ENCODE measurements at regions not wholly inside any gene's neighbourhood (a gene's known extent, or its start where the extent isn't known, plus 50 kb on each side); places are given as distances from the start of the nearest gene placed in this dataset.

DNA sequence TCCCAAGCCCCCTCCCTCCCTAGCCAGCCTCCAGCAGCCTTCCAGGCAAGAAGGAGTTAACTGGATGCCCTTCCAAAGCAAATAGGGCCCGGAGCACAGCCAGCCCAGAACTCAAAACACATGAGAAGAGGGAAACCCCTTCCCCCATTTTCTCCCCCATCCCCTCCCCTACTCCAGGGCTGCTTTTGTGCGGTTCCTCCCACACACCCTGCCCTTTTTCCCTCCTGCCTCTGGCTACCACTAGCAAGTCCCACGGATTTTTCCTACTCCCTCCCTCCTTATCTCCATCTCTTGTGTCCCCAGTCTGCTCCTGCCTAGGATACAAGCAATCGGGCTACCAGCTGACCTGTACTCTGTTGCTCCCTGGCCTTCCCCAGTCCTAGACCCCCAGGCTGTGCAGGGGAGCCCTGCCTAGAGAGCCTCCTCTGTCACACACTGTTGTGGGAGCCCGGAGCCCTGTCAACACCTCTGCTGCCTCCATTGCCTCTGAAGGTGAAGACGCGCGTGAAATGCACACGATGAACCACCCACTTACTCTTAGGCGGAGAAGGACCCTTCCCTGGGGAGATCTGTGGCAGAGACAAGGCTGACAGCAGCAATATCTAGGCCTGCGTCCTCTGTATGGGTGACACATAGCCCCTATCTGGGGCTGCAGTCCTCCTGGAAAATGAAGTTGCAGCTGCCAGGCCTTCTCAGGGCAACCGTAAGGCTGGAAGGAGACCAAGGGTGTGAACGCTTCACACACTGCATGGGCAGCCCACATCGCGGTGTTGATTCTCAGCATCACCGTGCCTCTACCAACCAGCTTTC, 282.8 kb downstream of the MN1 start:
- DNase-seq, result no peak

DNA sequence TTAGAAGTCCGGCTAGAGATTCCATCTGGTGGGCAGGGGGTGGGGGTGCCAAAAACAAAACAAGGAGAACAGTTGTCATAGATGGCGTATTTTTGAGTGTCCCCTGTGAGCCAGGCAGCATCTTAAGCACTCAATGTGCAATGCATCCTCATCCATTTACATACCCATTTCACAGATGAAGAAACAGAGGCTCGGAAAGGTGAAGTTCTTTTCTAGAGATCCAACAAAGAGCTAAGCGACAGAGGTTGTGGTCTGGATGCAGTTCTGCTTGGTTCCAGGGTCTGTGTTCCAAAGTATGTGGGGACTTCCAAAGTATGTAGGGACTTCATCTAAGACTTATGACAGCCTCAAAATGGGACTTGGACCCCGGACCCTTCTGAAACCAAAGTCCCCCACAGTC, 277.8 kb downstream of the MN1 start:
- DNase-seq, result no peak

GRCh38 chr22:27525711-27526110, 275.8 kb downstream of the MN1 start:
- no peak for DNase-seq

GRCh38 chr22:27526901-27527300, 274.7 kb downstream of the MN1 start:
- no peak for DNase-seq

GRCh38 chr22:27531782-27532530, 269.6 kb downstream of the MN1 start:
- no peak for DNase-seq

GRCh38 chr22:27533105-27533745, 268.3 kb downstream of the MN1 start:
- no peak for DNase-seq

DNA sequence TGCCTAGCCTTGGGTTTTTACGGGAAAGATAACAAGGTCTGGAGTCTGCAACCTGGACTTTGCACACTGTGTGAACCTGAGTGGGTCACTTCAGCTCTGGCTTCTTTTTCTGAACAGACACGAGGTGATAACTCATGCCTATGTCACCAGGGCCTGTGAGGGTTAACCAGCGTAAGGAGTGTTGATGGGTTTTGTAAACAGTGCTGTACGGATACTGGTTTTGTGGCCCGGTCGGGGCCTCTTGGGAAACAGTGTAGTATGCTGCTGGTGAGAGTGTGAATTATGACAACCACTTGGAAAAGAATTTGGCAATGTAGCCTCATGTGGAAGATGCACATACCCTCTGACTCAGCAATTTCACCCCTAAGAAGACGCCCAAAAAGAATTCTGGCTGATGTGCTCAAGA, 266.8 kb downstream of the MN1 start:
- DNase-seq, result no peak

GRCh38 chr22:27535452-27535851, 266.1 kb downstream of the MN1 start:
- no peak for DNase-seq

DNA sequence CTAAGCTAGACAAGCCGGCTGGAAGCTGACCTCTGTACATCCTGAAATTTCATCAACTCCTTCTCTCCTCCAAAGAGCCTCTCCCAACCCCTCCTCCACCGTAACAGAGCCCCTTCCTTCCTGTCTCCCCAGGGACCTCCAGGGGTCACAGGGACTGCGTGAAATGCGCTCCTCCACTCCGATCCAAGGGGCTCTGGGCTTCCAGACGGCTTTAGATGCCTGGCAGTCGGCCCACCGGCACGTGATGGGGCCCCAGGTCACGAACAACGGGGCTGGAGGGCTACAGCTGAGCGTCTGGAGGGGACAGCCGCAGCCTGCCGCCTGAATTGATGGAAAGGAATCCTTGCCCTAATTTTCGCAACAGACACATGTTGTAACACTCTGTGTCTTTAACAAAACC, 264.1 kb downstream of the MN1 start:
- no peak for DNase-seq

- no peak for DNase-seq
Measured at GRCh38 chr22:27538666-27539065, 262.9 kb downstream of the MN1 start.

GRCh38 chr22:27540247-27540646, 261.3 kb downstream of the MN1 start:
- DNase-seq, result no peak

DNA sequence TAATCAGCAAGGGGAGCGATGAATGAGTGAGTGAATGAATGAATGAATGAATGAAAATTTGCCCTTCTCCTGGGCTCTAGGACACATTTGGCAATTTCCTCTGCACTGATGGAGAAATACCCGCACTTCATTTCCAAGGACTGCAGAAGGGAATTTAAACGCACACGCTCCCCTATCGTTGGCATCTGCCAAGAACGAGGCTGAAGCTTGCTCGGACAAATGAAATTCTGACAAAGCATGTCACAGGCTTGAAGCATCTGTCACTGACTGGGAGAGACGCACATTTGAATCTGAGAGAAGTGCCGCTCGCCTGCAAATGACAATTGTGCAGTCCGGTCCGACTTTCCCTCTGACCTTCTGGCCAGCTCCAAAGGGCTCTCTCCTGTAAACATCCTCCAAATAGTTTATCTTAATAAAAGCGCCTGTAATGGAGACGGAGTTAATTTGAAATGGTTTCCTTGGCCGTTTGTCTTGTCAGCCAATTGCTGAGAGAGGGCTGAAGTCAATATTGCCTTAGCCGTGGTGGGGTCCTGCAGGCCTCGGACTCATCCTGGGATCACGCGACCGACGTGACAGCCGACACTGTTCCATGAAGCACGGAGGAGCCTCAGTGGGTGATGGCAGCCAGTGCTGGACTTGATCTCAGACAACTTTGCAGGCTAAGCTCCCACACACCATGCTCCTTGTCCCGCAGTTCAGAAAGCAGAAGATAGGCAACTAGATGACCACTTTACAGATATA, 260.7 kb downstream of the MN1 start:
- no peak for DNase-seq

GRCh38 chr22:27541836-27542235, 259.7 kb downstream of the MN1 start:
- no peak for DNase-seq

- DNase-seq, result no peak
Measured at GRCh38 chr22:27542602-27543001, 259.0 kb downstream of the MN1 start.

- no peak for DNase-seq
Measured at GRCh38 chr22:27543460-27543859, 258.1 kb downstream of the MN1 start.

DNA sequence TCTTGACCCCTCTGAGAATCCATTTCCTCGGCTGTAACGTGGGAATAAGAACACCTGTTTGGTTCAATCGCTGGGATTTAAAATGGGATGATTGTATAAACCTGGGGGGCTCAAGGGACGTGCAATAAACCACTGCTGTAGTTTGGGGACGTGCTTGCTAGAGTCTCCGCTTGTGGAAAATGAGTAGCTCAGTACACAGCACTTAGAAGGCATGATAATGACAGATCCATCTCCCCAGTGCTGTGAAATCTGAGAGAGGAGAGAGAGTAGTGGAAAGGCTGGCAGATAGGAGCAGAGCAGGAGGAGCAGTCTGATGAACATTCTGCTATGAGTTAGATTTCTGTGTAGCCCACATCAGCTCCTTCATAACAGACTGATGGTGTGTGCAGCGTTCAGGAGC, 256.5 kb downstream of the MN1 start:
- no peak for DNase-seq

DNA sequence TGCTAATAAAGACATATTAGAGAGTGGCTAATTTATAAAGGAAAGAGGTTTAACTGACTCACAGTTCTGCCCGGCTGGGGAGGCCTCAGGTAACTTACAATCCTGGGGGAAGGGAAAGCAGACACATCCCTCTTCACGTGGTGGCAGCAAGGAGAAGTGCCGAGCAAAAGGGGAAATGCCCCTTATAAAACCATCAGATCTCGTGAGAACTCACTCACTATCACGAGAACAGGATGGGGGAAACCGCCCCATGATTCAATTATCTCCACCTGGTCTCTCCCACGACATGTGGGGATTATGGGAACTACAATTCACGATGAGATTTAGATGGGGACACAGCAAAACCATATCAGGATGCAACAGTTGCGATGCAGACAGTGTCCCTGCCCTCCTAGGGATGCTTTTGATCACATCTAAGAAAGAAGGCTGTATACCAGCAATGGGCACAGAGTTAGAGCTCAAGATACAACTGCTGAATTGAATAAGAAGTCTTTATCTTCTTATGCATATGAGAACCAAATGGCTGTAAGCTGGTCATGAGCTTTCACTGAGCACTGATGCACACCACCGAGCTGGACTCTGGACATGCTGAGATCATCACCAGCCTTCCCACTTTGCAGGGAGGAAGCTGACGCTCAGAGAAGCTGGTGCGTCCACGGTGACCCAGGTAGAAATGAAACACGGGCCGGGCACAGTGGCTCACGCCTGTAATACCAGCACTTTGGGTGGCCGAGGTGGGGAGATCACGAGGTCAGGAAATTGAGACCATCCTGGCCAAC, 255.2 kb downstream of the MN1 start:
- DNase-seq, result no peak

- no peak for DNase-seq
Measured at GRCh38 chr22:27551402-27551801, 250.2 kb downstream of the MN1 start.

GRCh38 chr22:27552176-27552575, 249.4 kb downstream of the MN1 start:
- no peak for DNase-seq

- DNase-seq, result no peak
Measured at GRCh38 chr22:27552863-27553262, 248.7 kb downstream of the MN1 start.

- DNase-seq, result no peak
Measured at GRCh38 chr22:27554106-27554811, 247.3 kb downstream of the MN1 start.

All from T-helper 2 cell (primary cell).